Activated CD8-positive, alpha-beta memory T cell treated with anti-CD3 and anti-CD28 coated beads for 36 hours (primary cell): ENCODE measurements at regions not wholly inside any gene's neighbourhood (a gene's known extent, or its start where the extent isn't known, plus 50 kb on each side); places are given as distances from the start of the nearest gene placed in this dataset.

ENCODE experiments used
- CTCF ChIA-PET: fragments of 350-600 bp; sonication (Branson Sonifier 250); formaldehyde crosslinking; loops from one replicate; lab custom pipeline; 2021; ENCODE audit warnings: antibody characterized with exemption; lab: Charles Lee
- POLR2A ChIA-PET: fragments of 350-600 bp; sonication (Branson Sonifier 250); formaldehyde crosslinking; loops from one replicate; lab custom pipeline; 2021; ENCODE audit warnings: antibody characterized with exemption; lab: Charles Lee

DNA sequence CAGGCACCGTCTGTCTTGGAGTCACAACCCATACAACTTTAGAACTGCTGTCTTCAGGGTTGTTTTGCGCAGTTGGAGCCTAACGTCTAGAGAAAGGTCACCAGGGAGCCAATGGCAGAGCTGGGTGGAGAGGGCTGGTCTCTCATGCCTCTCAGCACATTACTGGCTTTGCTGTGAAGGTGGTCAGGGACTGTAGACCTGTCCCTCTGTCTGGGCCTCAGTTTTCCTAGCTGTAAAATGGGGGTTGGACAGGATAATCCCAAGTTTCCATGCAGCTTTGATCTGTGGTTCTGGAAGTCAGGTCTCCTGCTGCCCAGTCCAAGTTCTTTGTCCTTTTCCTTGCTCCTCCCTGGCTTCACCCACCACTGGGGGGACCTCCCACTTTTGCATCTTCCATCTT, 52.2 kb upstream of the EPB41L1 start:
- ChIA-PET POLR2A (no interaction called here), CTCF (no interaction called here)

DNA sequence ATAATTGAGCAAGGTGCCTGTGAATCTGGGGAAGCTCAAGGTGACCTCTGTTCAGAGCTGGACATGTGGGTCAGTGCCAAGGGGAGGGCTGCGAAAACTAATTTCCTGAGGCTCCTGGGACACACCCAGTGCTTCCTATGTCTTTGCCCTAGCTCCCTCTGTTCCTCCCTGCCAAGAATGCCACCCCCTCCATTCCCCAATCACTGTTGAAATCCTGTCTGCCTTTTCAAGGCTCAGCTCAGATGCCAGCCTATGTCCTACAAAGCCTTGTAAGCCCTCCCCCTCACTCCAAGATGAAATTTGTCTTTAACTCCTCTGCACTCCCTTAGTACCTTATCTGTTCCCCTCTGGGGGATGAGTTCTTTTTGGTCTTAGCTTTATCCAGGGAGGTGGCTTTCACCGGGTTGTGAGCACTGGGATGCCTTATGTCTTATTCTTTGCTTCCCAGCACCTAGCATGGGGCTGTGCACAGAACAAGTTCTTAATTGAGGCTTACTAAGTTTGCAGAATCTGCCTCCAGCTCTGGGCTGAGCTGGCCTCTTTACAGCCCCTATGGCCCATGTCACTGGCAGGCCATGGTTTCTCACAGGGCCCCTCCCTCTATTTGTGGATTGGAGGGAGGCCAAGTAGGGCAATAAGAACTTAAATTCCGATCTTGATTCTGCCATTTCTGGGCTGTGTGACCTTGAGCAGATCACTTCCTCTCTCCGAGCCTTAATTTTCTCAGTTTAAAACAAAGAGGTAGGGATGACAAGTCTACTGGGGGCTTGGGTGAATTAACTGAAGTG, 51.5 kb upstream of the EPB41L1 start:
- ChIA-PET CTCF (interaction anchor here (0.6 kb wide), 1 partner anchor 51 kb away, joined by 4 read pairs; no protein-coding TSS in a partner anchor), POLR2A (interaction anchor here (0.5 kb wide), 1 partner anchor 139 kb away, joined by 3 read pairs; no protein-coding TSS in a partner anchor)

DNA sequence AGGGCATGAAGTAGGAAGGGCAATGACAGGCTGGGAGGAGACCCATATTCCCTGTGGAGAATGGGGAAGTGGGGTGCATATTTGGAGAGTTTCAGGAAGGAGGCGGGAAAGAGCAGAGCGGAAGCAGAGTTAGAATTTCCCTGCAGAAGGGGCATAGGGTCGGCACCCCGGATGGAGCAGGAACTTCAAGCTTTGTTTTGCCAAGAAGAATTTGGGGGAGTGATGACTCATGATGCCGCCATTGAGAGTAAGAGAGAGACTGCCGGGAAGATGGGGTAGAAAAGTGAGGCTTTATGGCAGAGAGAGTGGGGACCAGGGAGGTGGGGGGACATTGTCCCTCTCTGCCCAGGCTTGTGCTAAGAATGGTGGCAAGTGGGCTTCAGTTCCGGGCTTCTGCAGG, 50.3 kb upstream of the EPB41L1 start:
- POLR2A ChIA-PET = no interaction called here
- CTCF ChIA-PET = interaction anchor here (0.6 to 0.7 kb wide), 2 partner anchors 8 to 76 kb away, joined by 3 to 4 read pairs; no protein-coding TSS in a partner anchor
